DOHH2 (cell line): ENCODE measurements at regions not wholly inside any gene's neighbourhood (a gene's known extent, or its start where the extent isn't known, plus 50 kb on each side); places are given as distances from the start of the nearest gene placed in this dataset.

Experiments
- H3F3A ChIP-seq: fragments of 200-600 bp; sonication (generic), shearing (Covaris generic); 2 replicates; pipeline ENCODE4 v1.6.0; 2016; ENCODE audit warnings: antibody characterized with exemption, mild to moderate bottlenecking; ENCODE audit not compliant: control insufficient read depth, insufficient read depth
- H3K27ac ChIP-seq: fragments of 200-600 bp; sonication (generic); 2 replicates; pipeline ENCODE4 v1.5.1; 2014; ENCODE audit warnings: low read depth, mild to moderate bottlenecking, low read length, moderate library complexity
- H3K27me3 ChIP-seq: fragments of 200-600 bp; sonication (generic); 2 replicates; pipeline ENCODE4 v1.6.1; 2014; ENCODE audit warnings: mild to moderate bottlenecking, low read length, mixed read lengths; ENCODE audit not compliant: control insufficient read depth
- H3K36me3 ChIP-seq: fragments of 200-600 bp; sonication (generic); 2 replicates; pipeline ENCODE4 v1.6.1; 2014; ENCODE audit warnings: mild to moderate bottlenecking, low read length, moderate library complexity, mixed read lengths; ENCODE audit not compliant: control insufficient read depth
- H3K4me1 ChIP-seq: fragments of 200-600 bp; sonication (generic); 2 replicates; pipeline ENCODE4 v1.6.1; 2014; ENCODE audit warnings: mild to moderate bottlenecking, low read length, mixed read lengths; ENCODE audit not compliant: control insufficient read depth
- H3K4me2 ChIP-seq: fragments of 200-600 bp; sonication (generic); 2 replicates; pipeline ENCODE4 v1.6.0; 2014; ENCODE audit warnings: mild to moderate bottlenecking, low read length, moderate library complexity
- H3K4me3 ChIP-seq: fragments of 200-600 bp; sonication (generic); 2 replicates; pipeline ENCODE4 v1.5.1; 2014; ENCODE audit warnings: mild to moderate bottlenecking, low read length, mixed read lengths
- H3K79me2 ChIP-seq: fragments of 200-600 bp; sonication (generic); 2 replicates; pipeline ENCODE4 v1.6.1; 2014; ENCODE audit warnings: mild to moderate bottlenecking, low read length, mixed read lengths; ENCODE audit not compliant: control insufficient read depth
- H3K9me2 ChIP-seq: fragments of 200-600 bp; sonication (generic); replicated peaks from 2 replicates; pipeline ENCODE4 v1.6.1; 2014; ENCODE audit warnings: mild to moderate bottlenecking, low read length, mixed read lengths; ENCODE audit not compliant: control insufficient read depth
- H3K9me3 ChIP-seq: fragments of 200-600 bp; sonication (generic); 2 replicates; pipeline ENCODE4 v1.6.1; 2014; ENCODE audit warnings: antibody characterized with exemption, low read length, mixed read lengths; ENCODE audit not compliant: control insufficient read depth, insufficient read depth
- H4K20me1 ChIP-seq: fragments of 200-600 bp; sonication (generic); 2 replicates; pipeline ENCODE4 v1.6.0; 2014; ENCODE audit warnings: low read depth, mild to moderate bottlenecking, antibody characterized with exemption, low read length, moderate library complexity; ENCODE audit not compliant: control insufficient read depth, insufficient read depth
- CTCF ChIP-seq: fragments of 200-600 bp; sonication (generic); IDR thresholded peaks from one replicate; pipeline ENCODE4 v1.5.1; 2014; ENCODE audit warnings: antibody characterized with exemption, mild to moderate bottlenecking, low read depth, low read length; ENCODE audit not compliant: poor library complexity, severe bottlenecking
- EZH2phosphoT487 ChIP-seq: fragments of 200-600 bp; sonication (generic); IDR thresholded peaks from 2 replicates; pipeline ENCODE4 v1.6.1; 2017; ENCODE audit warnings: borderline replicate concordance, mild to moderate bottlenecking, antibody characterized with exemption, low read length, moderate library complexity, mixed read lengths

GRCh38 chr13:73616861-73617260 is 517.3 kb downstream of the KLF12 start:
- no peak for TF ChIP-seq EZH2phosphoT487

GRCh38 chr13:73610799-73611592 is 523.2 kb downstream of the KLF12 start:
- Histone ChIP-seq H3K4me3 (no peak overlapping the region), H3K27ac (no peak overlapping the region), H3K9me3 (no peaks in the 10 kb centered on the region), H3K4me2 (no peak overlapping the region), H4K20me1 (no peaks in the 10 kb centered on the region), H3K4me1 (no peaks in the 10 kb centered on the region), H3K27me3 (no peaks in the 10 kb centered on the region), H3K36me3 (no peaks in the 10 kb centered on the region), H3K79me2 (no peaks in the 10 kb centered on the region), H3K9me2 (no peaks in the 10 kb centered on the region), H3F3A (no peaks in the 10 kb centered on the region)
- TF ChIP-seq EZH2phosphoT487 = no peak
- TF ChIP-seq CTCF = no peak

More at GRCh38 chr13:73616861-73617260, 517.3 kb downstream of the KLF12 start:
- no peaks in the 10 kb centered on the region for H4K20me1 ChIP-seq
- H3K4me3 ChIP-seq = no peak overlapping the region
- no peaks in the 10 kb centered on the region for H3F3A ChIP-seq
- no peaks in the 10 kb centered on the region for H3K4me1 ChIP-seq
- H3K79me2 ChIP-seq = no peaks in the 10 kb centered on the region
- no peaks in the 10 kb centered on the region for H3K36me3 ChIP-seq
- no peaks in the 10 kb centered on the region for H3K27me3 ChIP-seq
- H3K9me3 ChIP-seq = no peaks in the 10 kb centered on the region
- H3K27ac ChIP-seq = no peak overlapping the region
- H3K9me2 ChIP-seq = no peaks in the 10 kb centered on the region
- H3K4me2 ChIP-seq = no peak overlapping the region

GRCh38 chr13:73608711-73609485 is 525.3 kb downstream of the KLF12 start:
- Histone ChIP-seq H3K36me3 (no peaks in the 10 kb centered on the region), H3K4me3 (no peak overlapping the region)

More at GRCh38 chr13:73608711-73609485, 525.3 kb downstream of the KLF12 start:
- Histone ChIP-seq H3K9me3 (no peaks in the 10 kb centered on the region), H3K4me1 (no peaks in the 10 kb centered on the region), H3F3A (no peaks in the 10 kb centered on the region), H3K4me2 (no peak overlapping the region), H3K27ac (no peak overlapping the region), H3K79me2 (no peaks in the 10 kb centered on the region), H3K27me3 (no peaks in the 10 kb centered on the region), H4K20me1 (no peaks in the 10 kb centered on the region), H3K9me2 (no peaks in the 10 kb centered on the region)
- no peak for TF ChIP-seq CTCF
- TF ChIP-seq EZH2phosphoT487 = no peak
